NB4 (cell line): ENCODE measurements at regions not wholly inside any gene's neighbourhood (a gene's known extent, or its start where the extent isn't known, plus 50 kb on each side); places are given as distances from the start of the nearest gene placed in this dataset.

ENCODE experiments used
- DNase-seq: peaks from one replicate; pipeline ENCODE4 v3.0.0; 2010; ENCODE audit warnings: low read depth
- H3K4me3 ChIP-seq: one replicate; pipeline ENCODE4 v1.5.1; 2011; ENCODE audit warnings: mild to moderate bottlenecking, low read depth, low read length, moderate library complexity
- MYC ChIP-seq: IDR thresholded peaks from 2 replicates; pipeline ENCODE4 v1.6.1; 2011; ENCODE audit warnings: low read depth, low read length
- POLR2A ChIP-seq: IDR thresholded peaks from 2 replicates; pipeline ENCODE4 v1.6.1; 2011; ENCODE audit warnings: mild to moderate bottlenecking; ENCODE audit not compliant: insufficient read length; ENCODE audit errors: extremely low read depth
- TF ChIP-seq, protein P1 (sequence below): IDR thresholded peaks from one replicate; pipeline ENCODE4 v1.5.1; 2012; ENCODE audit warnings: low read depth, low read length
- TF ChIP-seq, protein P2 (sequence below): IDR thresholded peaks from 2 replicates; pipeline ENCODE4 v1.6.1; 2011; ENCODE audit warnings: low read depth, low read length

DNA sequence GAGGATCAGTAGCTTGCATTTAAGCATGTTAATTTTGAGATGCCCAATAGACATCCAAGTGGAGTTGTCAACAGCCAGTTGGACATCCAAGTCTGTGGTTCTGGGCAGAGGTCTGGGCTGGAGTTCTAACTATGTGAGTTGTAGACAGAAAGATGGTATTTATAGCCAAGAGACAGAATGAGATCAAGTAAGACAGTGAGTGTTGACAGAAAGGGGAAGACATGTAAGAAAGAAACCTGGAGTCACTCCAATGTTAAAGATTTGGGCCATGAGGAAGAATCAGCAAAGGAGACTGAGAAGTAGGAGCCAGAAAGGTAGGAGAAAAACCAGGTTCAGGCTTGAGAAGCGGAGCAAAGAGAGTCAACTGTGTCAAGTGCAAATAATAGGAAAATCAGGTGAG is 95.5 kb upstream of the PUM3 start:
- no peak overlapping the region for H3K4me3 ChIP-seq
- DNase-seq = no peak

DNA sequence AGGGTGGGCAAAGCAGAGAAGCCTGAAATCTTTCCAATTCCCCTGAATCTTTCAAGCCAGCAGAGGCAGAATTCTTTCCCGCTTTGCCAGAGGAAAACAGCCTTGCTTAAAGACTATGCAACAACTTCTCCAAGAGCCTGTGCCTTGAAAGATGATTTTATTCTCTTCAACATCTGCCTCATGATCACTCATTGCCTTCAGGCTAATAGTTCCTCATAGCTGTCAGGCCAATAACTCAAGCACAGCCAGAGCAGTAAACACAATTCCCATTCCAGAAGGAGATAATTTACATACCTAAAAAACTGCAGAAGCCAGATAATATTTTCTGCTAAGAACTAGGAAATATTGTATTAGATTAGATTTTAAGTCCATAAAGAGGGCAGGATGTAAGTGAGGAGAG is 92.3 kb upstream of the PUM3 start:
- no peak overlapping the region for H3K4me3 ChIP-seq
- no peak for DNase-seq
- TF ChIP-seq MYC = no peak
- TF ChIP-seq, protein P1, sequence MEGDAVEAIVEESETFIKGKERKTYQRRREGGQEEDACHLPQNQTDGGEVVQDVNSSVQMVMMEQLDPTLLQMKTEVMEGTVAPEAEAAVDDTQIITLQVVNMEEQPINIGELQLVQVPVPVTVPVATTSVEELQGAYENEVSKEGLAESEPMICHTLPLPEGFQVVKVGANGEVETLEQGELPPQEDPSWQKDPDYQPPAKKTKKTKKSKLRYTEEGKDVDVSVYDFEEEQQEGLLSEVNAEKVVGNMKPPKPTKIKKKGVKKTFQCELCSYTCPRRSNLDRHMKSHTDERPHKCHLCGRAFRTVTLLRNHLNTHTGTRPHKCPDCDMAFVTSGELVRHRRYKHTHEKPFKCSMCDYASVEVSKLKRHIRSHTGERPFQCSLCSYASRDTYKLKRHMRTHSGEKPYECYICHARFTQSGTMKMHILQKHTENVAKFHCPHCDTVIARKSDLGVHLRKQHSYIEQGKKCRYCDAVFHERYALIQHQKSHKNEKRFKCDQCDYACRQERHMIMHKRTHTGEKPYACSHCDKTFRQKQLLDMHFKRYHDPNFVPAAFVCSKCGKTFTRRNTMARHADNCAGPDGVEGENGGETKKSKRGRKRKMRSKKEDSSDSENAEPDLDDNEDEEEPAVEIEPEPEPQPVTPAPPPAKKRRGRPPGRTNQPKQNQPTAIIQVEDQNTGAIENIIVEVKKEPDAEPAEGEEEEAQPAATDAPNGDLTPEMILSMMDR = peak; percentile 3

More for the DNA sequence above, 95.5 kb upstream of the PUM3 start:
- TF ChIP-seq MYC (no peak), POLR2A (no peak)
- TF ChIP-seq, protein P1 = no peak
- TF ChIP-seq, protein P2, sequence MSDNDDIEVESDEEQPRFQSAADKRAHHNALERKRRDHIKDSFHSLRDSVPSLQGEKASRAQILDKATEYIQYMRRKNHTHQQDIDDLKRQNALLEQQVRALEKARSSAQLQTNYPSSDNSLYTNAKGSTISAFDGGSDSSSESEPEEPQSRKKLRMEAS = no peak

DNA sequence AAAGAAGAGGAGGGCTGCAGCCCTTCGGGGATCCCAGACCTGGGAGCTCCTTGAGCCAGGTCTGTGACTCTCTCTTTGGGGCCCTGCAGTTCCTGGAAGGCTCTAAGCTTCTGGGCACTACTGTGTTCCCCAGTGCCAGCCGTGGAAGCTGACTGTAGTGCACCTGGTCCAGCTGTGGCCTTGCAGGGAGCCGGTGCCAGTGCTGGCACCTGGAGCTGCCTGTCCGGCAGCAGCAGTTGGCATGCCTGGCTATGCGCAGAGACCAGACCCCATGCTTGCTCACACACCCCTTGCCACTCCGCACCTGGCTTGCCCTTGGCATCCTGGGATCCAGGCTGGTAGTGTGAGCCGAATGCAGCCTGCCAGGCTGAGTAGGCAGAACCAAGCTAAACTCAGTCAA is 91.0 kb upstream of the PUM3 start:
- no peak for DNase-seq
- TF ChIP-seq, protein P2 = no peak
- TF ChIP-seq, protein P1 = no peak
- no peak for TF ChIP-seq MYC
- TF ChIP-seq POLR2A = no peak
- no peak overlapping the region for H3K4me3 ChIP-seq

DNA sequence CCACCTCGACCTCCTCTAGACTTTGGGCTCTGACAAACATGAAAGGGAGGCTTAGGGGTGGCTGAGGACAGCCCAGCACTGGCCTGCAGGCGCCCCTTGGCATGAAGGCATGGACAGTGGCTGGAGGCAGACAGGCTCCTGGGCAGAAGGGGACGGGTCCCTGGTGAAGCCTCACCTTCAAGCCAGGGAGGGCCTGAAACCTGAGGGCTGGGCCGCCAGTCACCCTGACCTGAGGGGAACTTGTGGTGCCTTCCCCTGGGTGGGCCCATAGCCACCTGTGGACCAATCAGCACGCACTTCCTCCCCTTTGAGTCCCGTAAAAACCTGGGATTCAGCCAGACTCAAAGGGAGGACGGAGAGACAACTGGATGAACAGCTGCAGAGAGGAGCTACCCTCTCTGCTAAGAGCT is 90.4 kb upstream of the PUM3 start:
- H3K4me3 ChIP-seq = no peak overlapping the region
- TF ChIP-seq MYC = no peak
- TF ChIP-seq, protein P1 = no peak
- TF ChIP-seq POLR2A = no peak
- TF ChIP-seq, protein P2 = no peak
- no peak for DNase-seq

DNA sequence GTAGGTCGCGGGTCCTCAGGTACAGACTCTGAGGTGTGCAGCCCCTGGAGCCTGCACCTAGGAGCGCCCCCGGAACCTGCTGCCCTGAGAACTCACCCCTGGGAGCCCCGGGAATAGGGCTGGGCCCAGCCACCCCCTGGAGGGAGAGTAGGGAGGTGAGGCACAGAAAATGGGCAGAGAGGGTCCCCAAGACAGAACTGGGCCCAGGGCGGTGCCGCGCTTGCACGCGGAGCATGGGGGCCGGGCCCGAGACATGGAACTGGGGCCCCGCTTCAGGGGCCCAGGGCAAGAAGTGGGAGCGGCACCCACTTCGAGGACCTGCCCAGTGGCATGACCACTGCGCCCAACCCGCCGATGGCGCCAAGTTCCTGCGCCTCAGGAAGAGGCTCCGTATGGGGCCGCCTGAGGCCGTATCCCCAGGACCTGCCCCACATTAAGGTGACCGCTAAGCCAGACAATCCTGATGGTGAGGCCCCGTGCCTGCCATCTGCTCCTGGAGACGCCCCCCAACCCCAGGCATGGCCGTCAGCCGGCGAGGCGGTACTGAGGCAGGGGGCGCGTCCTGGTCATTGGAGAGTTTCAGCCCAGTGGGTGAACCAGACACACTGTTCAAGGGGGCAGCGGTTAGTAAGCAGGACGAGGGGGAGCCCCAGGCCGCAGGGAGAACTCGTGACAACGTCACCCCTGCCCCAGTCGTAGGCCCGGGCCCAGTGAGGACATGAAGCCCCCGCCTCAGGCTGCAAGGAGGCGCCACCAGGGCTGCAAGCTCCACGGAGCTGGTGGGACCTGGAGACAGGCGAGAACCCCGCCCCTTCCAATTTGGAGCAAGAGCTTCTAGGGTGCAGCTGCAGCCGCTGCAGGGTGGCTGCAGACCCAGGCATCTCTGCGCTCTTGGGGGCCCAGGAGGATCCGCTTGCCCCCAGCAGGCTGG is 89.5 kb upstream of the PUM3 start:
- H3K4me3 ChIP-seq = no peak overlapping the region
- DNase-seq = no peak
- TF ChIP-seq, protein P2 = no peak
- TF ChIP-seq, protein P1 = no peak
- no peak for TF ChIP-seq MYC
- TF ChIP-seq POLR2A = no peak

DNA sequence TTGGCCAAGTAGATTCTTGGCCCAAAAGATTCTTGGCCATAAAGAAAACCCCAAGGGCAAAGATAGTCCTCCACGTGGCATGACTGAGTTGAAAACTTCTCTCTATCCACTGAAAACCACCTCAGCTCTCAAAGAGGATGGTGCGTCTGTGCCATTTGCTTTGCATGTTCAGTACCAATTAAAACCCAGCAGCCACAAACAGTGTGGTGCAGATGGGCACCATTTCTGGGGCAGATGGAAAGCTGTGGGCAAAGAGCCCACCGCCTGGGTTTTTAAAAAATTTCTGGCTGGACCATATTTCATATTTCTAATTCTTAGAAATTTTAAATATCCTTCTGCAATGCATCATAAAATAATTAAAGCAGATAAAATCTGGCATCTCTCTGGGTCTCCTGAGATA is 84.5 kb upstream of the PUM3 start:
- TF ChIP-seq MYC = no peak
- TF ChIP-seq, protein P1 = no peak
- TF ChIP-seq, protein P2 = no peak
- no peak for TF ChIP-seq POLR2A
- DNase-seq = no peak
- H3K4me3 ChIP-seq = no peak overlapping the region
